ENCODE measurements at regions not wholly inside any gene's neighbourhood (a gene's known extent, or its start where the extent isn't known, plus 50 kb on each side); places are given as distances from the start of the nearest gene placed in this dataset.

GRCh38 chr11:109077291-109077920 lies 344.6 kb upstream of the C11orf87 start:
- no peak for DNase-seq
- H3K4me1 ChIP-seq, result no peaks in the 10 kb centered on the region
- no peak overlapping the region for H3K27ac ChIP-seq
- no peaks in the 10 kb centered on the region for H3K36me3 ChIP-seq
- in situ Hi-C loops (cut with MboI; ENCODE audit: low pct_ligation_motif_present in 1 of 4, low pct_unique_long_range_greater_than_20kb in 1 of 4, low sequenced_read_pairs in 3 of 4), result no loop called here
- TF ChIP-seq EP300 (IDR thresholded peaks at IDR 0.05; ENCODE audit: low read depth), result no peak
- no peak for TF ChIP-seq POLR2A (IDR thresholded peaks at IDR 0.05)
- no peak for TF ChIP-seq CTCF (IDR thresholded peaks at IDR 0.05)
- TF ChIP-seq POLR2AphosphoS5 (IDR thresholded peaks at IDR 0.05), result no peak
- no peaks in the 10 kb centered on the region for H3K9me3 ChIP-seq
- no peak overlapping the region for H3K4me3 ChIP-seq
- no peaks in the 10 kb centered on the region for H3K27me3 ChIP-seq
- intact Hi-C loops (cut with DNase I; ENCODE audit: low total_unique reads), result no loop called here
- WGBS, 2 donors (ENCODE audit: low coverage in 1 of 2), result 78 to 79% methylated on average over 3 of the region's 3 CpGs

- H3K27ac ChIP-seq, result no peak overlapping the region
- H3K36me3 ChIP-seq, result no peaks in the 10 kb centered on the region
- in situ Hi-C loops (cut with MboI; ENCODE audit: low pct_ligation_motif_present in 1 of 4, low pct_unique_long_range_greater_than_20kb in 1 of 4, low sequenced_read_pairs in 3 of 4), result no loop called here
- H3K9me3 ChIP-seq, result no peaks in the 10 kb centered on the region
- H3K4me3 ChIP-seq, result no peak overlapping the region
- 33 to 70% methylated on average over 3 to 5 of the region's 5 CpGs for WGBS, 2 donors (ENCODE audit: low coverage in 1 of 2)
- H3K27me3 ChIP-seq, result no peaks in the 10 kb centered on the region
- H3K4me1 ChIP-seq, result no peaks in the 10 kb centered on the region
- no peak for TF ChIP-seq EP300 (IDR thresholded peaks at IDR 0.05; ENCODE audit: low read depth)
- TF ChIP-seq POLR2A (IDR thresholded peaks at IDR 0.05), result no peak
- no peak for TF ChIP-seq CTCF (IDR thresholded peaks at IDR 0.05)
- no peak for TF ChIP-seq POLR2AphosphoS5 (IDR thresholded peaks at IDR 0.05)
- intact Hi-C loops (cut with DNase I; ENCODE audit: low total_unique reads), result no loop called here
- DNase-seq, result no peak
Observed at GRCh38 chr11:109085708-109086373, 336.1 kb upstream of the C11orf87 start.

- intact Hi-C loops (cut with DNase I; ENCODE audit: low total_unique reads) (no loop called here), in situ Hi-C loops (cut with MboI; ENCODE audit: low pct_ligation_motif_present in 1 of 4, low pct_unique_long_range_greater_than_20kb in 1 of 4, low sequenced_read_pairs in 3 of 4) (no loop called here)
- no peak for DNase-seq
- TF ChIP-seq CTCF (IDR thresholded peaks at IDR 0.05) (no peak), POLR2A (IDR thresholded peaks at IDR 0.05) (no peak), POLR2AphosphoS5 (IDR thresholded peaks at IDR 0.05) (no peak), EP300 (IDR thresholded peaks at IDR 0.05; ENCODE audit: low read depth) (no peak)
- H3K36me3 ChIP-seq, result no peaks in the 10 kb centered on the region
- H3K9me3 ChIP-seq, result no peaks in the 10 kb centered on the region
- H3K27ac ChIP-seq, result no peak overlapping the region
- H3K27me3 ChIP-seq, result no peaks in the 10 kb centered on the region
- 73 to 100% methylated on average over 1 of the region's 1 CpG for WGBS, 2 donors (ENCODE audit: low coverage in 1 of 2)
- H3K4me3 ChIP-seq, result no peak overlapping the region
- no peaks in the 10 kb centered on the region for H3K4me1 ChIP-seq
Observed at GRCh38 chr11:109086931-109087330, 335.1 kb upstream of the C11orf87 start.

- Histone ChIP-seq H3K36me3 (no peaks in the 10 kb centered on the region), H3K27me3 (no peaks in the 10 kb centered on the region), H3K4me3 (no peak overlapping the region), H3K4me1 (no peaks in the 10 kb centered on the region), H3K27ac (no peak overlapping the region), H3K9me3 (no peaks in the 10 kb centered on the region)
- intact Hi-C loops (cut with DNase I; ENCODE audit: low total_unique reads), result no loop called here
- in situ Hi-C loops (cut with MboI; ENCODE audit: low pct_ligation_motif_present in 1 of 4, low pct_unique_long_range_greater_than_20kb in 1 of 4, low sequenced_read_pairs in 3 of 4), result no loop called here
- WGBS, 2 donors (ENCODE audit: low coverage in 1 of 2), result 57 to 89% methylated on average over 2 of the region's 2 CpGs
- DNase-seq, result no peak
- TF ChIP-seq POLR2A (IDR thresholded peaks at IDR 0.05) (no peak), CTCF (IDR thresholded peaks at IDR 0.05) (no peak), EP300 (IDR thresholded peaks at IDR 0.05; ENCODE audit: low read depth) (no peak), POLR2AphosphoS5 (IDR thresholded peaks at IDR 0.05) (no peak)
Observed at GRCh38 chr11:109088086-109088485, 333.9 kb upstream of the C11orf87 start.

Data from transverse colon (tissue), 4 donors.